Fibroblast of lung (primary cell): ENCODE measurements at regions not wholly inside any gene's neighbourhood (a gene's known extent, or its start where the extent isn't known, plus 50 kb on each side); places are given as distances from the start of the nearest gene placed in this dataset.

Experiments
- DNase-seq, 2 donors: peaks; one replicate each; pipeline versions ENCODE4 v3.0.0 to v3.0.0-alpha.2; 2010; ENCODE audit warnings: low read depth in 2 of 2
- H2AFZ ChIP-seq: 2 replicates; pipeline ENCODE4 v1.5.1; 2012; ENCODE audit warnings: low read length, control low read depth, inconsistent platforms
- H3K27ac ChIP-seq: 2 replicates; pipeline ENCODE4 v1.5.1; 2011; ENCODE audit warnings: low read length, control low read depth; ENCODE audit not compliant: insufficient read depth
- H3K27me3 ChIP-seq: 2 replicates; pipeline ENCODE4 v1.5.1; 2011; ENCODE audit warnings: mild to moderate bottlenecking, low read length; ENCODE audit not compliant: control insufficient read depth, insufficient read depth
- H3K36me3 ChIP-seq: 2 replicates; pipeline ENCODE4 v1.5.1; 2011; ENCODE audit warnings: low read length; ENCODE audit not compliant: control insufficient read depth, insufficient read depth
- H3K4me1 ChIP-seq: 2 replicates; pipeline ENCODE4 v1.5.1; 2011; ENCODE audit warnings: low read length; ENCODE audit not compliant: control insufficient read depth, insufficient read depth; ENCODE audit errors: extremely low read depth
- H3K4me2 ChIP-seq: 2 replicates; pipeline ENCODE4 v1.5.1; 2011; ENCODE audit warnings: low read length, control low read depth; ENCODE audit not compliant: insufficient read depth; ENCODE audit errors: extremely low read depth
- H3K4me3 ChIP-seq, 4 experiments: fragments of 200-600 bp in 1 of 4; sonication (generic) in 1 of 4; replicated peaks in 1 of 4; 2 replicates each; pipeline ENCODE4 v1.5.1; 2011 to 2016; ENCODE audit warnings: low read length in 4 of 4, low read depth in 3 of 4, mild to moderate bottlenecking in 3 of 4, control low read depth in 2 of 4, inconsistent platforms in 1 of 4, mixed read lengths in 1 of 4; ENCODE audit not compliant: insufficient read depth in 1 of 4; ENCODE audit errors: control extremely low read depth in 1 of 4
- H3K79me2 ChIP-seq: 2 replicates; pipeline ENCODE4 v1.5.1; 2012; ENCODE audit warnings: mild to moderate bottlenecking, low read length, inconsistent platforms; ENCODE audit not compliant: control insufficient read depth, insufficient read depth
- H3K9ac ChIP-seq: 2 replicates; pipeline ENCODE4 v1.5.1; 2011; ENCODE audit warnings: mild to moderate bottlenecking, low read length, control low read depth; ENCODE audit not compliant: insufficient read depth
- H3K9me3 ChIP-seq: 2 replicates; pipeline ENCODE4 v1.5.1; 2012; ENCODE audit warnings: low read depth, low read length; ENCODE audit not compliant: control insufficient read depth, insufficient read depth
- H4K20me1 ChIP-seq: 2 replicates; pipeline ENCODE4 v1.5.1; 2011; ENCODE audit warnings: low read length; ENCODE audit not compliant: control insufficient read depth, insufficient read depth; ENCODE audit errors: extremely low read depth
- EZH2 ChIP-seq: IDR thresholded peaks from 2 replicates; pipeline ENCODE4 v1.5.1; 2012; ENCODE audit warnings: low read length, control low read depth, mild to moderate bottlenecking; ENCODE audit errors: missing control alignments
- TF ChIP-seq, protein P1 (sequence below), 2 donors: IDR thresholded peaks in 1 of 2; conservative IDR thresholded peaks in 1 of 2; 1 replicate in 1 of 2; 2 replicates in 1 of 2; pipeline ENCODE4 v1.5.1; 2011 to 2012; ENCODE audit warnings: low read length in 2 of 2, control low read depth in 1 of 2, inconsistent platforms in 1 of 2, low read depth in 1 of 2, mild to moderate bottlenecking in 1 of 2

DNA sequence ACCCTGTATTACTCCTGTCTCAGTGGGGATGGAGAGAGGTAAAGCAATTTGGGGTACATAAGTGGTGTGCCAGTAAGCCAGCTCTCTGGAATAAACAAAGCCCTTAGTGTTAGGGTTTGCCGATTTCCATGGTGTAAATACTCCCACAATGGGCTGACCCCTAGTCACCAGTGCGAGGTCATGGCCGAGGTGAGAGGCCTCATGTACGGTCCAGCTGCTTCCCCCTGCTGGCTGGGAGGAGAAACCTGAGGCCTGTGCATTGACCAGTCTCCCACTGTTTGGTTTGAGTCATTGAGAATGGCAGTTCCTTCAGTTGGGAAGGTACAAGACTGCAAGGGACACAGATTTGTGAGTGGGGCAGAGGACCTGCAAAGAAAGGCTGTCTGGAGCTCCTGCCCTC, 382.0 kb downstream of the CDH26 start:
- no peaks in the 10 kb centered on the region for H3K27me3 ChIP-seq
- no peak for TF ChIP-seq EZH2
- TF ChIP-seq, protein P1, sequence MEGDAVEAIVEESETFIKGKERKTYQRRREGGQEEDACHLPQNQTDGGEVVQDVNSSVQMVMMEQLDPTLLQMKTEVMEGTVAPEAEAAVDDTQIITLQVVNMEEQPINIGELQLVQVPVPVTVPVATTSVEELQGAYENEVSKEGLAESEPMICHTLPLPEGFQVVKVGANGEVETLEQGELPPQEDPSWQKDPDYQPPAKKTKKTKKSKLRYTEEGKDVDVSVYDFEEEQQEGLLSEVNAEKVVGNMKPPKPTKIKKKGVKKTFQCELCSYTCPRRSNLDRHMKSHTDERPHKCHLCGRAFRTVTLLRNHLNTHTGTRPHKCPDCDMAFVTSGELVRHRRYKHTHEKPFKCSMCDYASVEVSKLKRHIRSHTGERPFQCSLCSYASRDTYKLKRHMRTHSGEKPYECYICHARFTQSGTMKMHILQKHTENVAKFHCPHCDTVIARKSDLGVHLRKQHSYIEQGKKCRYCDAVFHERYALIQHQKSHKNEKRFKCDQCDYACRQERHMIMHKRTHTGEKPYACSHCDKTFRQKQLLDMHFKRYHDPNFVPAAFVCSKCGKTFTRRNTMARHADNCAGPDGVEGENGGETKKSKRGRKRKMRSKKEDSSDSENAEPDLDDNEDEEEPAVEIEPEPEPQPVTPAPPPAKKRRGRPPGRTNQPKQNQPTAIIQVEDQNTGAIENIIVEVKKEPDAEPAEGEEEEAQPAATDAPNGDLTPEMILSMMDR (conservative IDR thresholded peaks at IDR 0.05 in 1 of 2, IDR thresholded peaks at IDR 0.05 in 1 of 2; ENCODE audit: low read depth in 1 of 2, low read length in 2 of 2): no peak
- DNase-seq: no peak
- no peaks in the 10 kb centered on the region for H3K9me3 ChIP-seq
- H3K9ac ChIP-seq: no peak overlapping the region
- no peaks in the 10 kb centered on the region for H3K79me2 ChIP-seq
- no peak overlapping the region for H2AFZ ChIP-seq
- H4K20me1 ChIP-seq: no peaks in the 10 kb centered on the region
- no peak overlapping the region for H3K4me2 ChIP-seq
- H3K4me3 ChIP-seq: no peak overlapping the region
- H3K36me3 ChIP-seq: no peaks in the 10 kb centered on the region
- no peak overlapping the region for H3K27ac ChIP-seq
- no peaks in the 10 kb centered on the region for H3K4me1 ChIP-seq

DNA sequence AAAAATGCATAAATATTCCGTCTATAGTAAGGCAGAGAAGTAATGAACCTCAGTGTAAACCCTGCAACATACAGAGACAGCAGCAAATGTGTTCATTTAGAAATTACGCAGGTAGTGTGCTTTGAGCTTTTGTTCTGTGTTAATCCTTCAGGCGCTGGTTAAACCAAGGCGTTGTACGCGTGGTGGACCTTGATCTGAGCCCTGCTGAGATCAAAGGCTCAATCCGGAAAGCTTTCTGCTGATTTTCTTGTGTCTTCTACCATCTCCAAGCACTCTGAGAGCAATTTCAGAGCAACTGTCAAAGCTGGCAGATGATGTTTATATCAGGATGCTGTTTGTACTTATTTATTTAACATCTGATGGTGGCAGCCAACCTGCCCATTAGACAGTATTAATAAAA, 382.8 kb downstream of the CDH26 start:
- Histone ChIP-seq H3K27ac (no peak overlapping the region), H4K20me1 (no peaks in the 10 kb centered on the region), H3K27me3 (no peaks in the 10 kb centered on the region), H3K4me2 (no peak overlapping the region), H3K36me3 (no peaks in the 10 kb centered on the region), H2AFZ (no peak overlapping the region), H3K4me3 (no peak overlapping the region), H3K4me1 (no peaks in the 10 kb centered on the region), H3K79me2 (no peaks in the 10 kb centered on the region), H3K9ac (no peak overlapping the region), H3K9me3 (no peaks in the 10 kb centered on the region)
- TF ChIP-seq, protein P1 (conservative IDR thresholded peaks at IDR 0.05 in 1 of 2, IDR thresholded peaks at IDR 0.05 in 1 of 2; ENCODE audit: low read depth in 1 of 2, low read length in 2 of 2): no peak
- no peak for TF ChIP-seq EZH2
- DNase-seq: no peak

DNA sequence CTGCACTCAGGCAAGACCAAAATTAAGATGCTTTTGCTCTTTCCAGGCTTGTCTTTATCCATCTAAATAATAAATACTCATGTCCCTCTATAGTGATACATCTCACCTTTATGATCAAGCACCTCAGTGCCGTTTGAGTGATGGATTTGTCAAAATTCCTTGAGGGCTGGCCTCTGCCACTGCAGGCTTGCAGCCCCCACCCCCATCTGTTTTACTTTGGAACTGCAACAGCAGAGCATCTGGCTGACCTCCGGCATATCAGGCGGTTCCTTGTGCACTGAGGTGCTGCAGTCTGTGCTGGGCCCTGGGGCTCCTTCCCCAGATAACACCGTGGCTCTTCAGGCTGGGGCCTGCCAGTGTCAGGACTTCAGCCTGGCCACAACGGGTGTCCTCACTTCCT, 386.9 kb downstream of the CDH26 start:
- Histone ChIP-seq H3K27ac (no peak overlapping the region), H3K9ac (no peak overlapping the region), H3K79me2 (no peaks in the 10 kb centered on the region), H3K27me3 (no peaks in the 10 kb centered on the region), H3K4me2 (no peak overlapping the region), H3K9me3 (no peaks in the 10 kb centered on the region), H4K20me1 (no peaks in the 10 kb centered on the region), H2AFZ (no peak overlapping the region), H3K4me1 (no peaks in the 10 kb centered on the region), H3K36me3 (no peaks in the 10 kb centered on the region), H3K4me3 (no peak overlapping the region)
- TF ChIP-seq, protein P1 (conservative IDR thresholded peaks at IDR 0.05 in 1 of 2, IDR thresholded peaks at IDR 0.05 in 1 of 2; ENCODE audit: low read depth in 1 of 2, low read length in 2 of 2): no peak
- no peak for TF ChIP-seq EZH2
- DNase-seq: no peak
